Psoas muscle (tissue), 7 donors: ENCODE measurements at regions not wholly inside any gene's neighbourhood (a gene's known extent, or its start where the extent isn't known, plus 50 kb on each side); places are given as distances from the start of the nearest gene placed in this dataset.
A peak's percentile ranks its signal among the peaks of the same experiment; 100 is the strongest.

Experiments used
- ATAC-seq, 4 donors: fragments of 200-7000 bp; cut with Tn5 transposase; one replicate each; pipeline ENCODE4 v1.9.1; 2020; ENCODE audit warnings: moderate library complexity in 3 of 4, mild to moderate bottlenecking in 2 of 4
- DNase-seq, 2 donors: peaks; one replicate each; pipeline ENCODE4 v3.0.0-alpha.2; 2020
- H3K27ac ChIP-seq: fragments of 200-600 bp; one replicate; pipeline ENCODE4 v1.8.0; 2022
- H3K27me3 ChIP-seq, 3 donors: fragments of 200-600 bp in 1 of 3; one replicate each; pipeline versions ENCODE4 v1.6.1 to v1.8.0; 2013 to 2022; ENCODE audit warnings: low read length in 2 of 3, mild to moderate bottlenecking in 2 of 3, moderate library complexity in 1 of 3; ENCODE audit not compliant: insufficient read depth in 3 of 3
- H3K36me3 ChIP-seq, 2 donors: fragments of 200-600 bp in 1 of 2; one replicate each; pipeline versions ENCODE4 v1.6.1 to v1.8.0; 2013 to 2022; ENCODE audit warnings: low read depth in 1 of 2, mild to moderate bottlenecking in 1 of 2, moderate library complexity in 1 of 2; ENCODE audit not compliant: insufficient read depth in 1 of 2
- H3K4me1 ChIP-seq: fragments of 200-600 bp; one replicate; pipeline ENCODE4 v1.8.0; 2022
- H3K4me3 ChIP-seq: fragments of 200-600 bp; one replicate; pipeline ENCODE4 v1.8.0; 2022; ENCODE audit warnings: mild to moderate bottlenecking
- H3K9me3 ChIP-seq: fragments of 200-600 bp; one replicate; pipeline ENCODE4 v1.8.0; 2022
- WGBS, 3 donors: extraction: QIAGEN DNeasy Blood & Tissue Kit; methylation state at CpG; one replicate each; pipeline versions ENCODE4 v1.1.6 to v1.1.7; 2013; 5-methylcytosine and 5-hydroxymethylcytosine counted together
- intact Hi-C, 2 donors: fragments of 100-400 bp; cut with DNase I; formaldehyde crosslinking; loops; one replicate each; pipeline versions ENCODE4 v1.11.0 to v1.14.2; 2022
- TF ChIP-seq, protein P1 (sequence below): fragments of 200-600 bp; IDR thresholded peaks from one replicate; pipeline ENCODE4 v1.8.0; 2022; ENCODE audit warnings: antibody characterized with exemption
- donor health status: healthy with polysubstance abuse.
- donor health status: DM: no; HTN: no; CAD: no; lungs with moderate emphysema.
- donor health status: Bipolar disorder and iron deficiency.
- donor health status: healthy.
- donor health status: DM: yes; HTN: yes; CAD: no.
- donor health status: DM: no; HTN: no; CAD: no.
- donor health status: DM: yes; HTN: yes; CAD: no.

DNA sequence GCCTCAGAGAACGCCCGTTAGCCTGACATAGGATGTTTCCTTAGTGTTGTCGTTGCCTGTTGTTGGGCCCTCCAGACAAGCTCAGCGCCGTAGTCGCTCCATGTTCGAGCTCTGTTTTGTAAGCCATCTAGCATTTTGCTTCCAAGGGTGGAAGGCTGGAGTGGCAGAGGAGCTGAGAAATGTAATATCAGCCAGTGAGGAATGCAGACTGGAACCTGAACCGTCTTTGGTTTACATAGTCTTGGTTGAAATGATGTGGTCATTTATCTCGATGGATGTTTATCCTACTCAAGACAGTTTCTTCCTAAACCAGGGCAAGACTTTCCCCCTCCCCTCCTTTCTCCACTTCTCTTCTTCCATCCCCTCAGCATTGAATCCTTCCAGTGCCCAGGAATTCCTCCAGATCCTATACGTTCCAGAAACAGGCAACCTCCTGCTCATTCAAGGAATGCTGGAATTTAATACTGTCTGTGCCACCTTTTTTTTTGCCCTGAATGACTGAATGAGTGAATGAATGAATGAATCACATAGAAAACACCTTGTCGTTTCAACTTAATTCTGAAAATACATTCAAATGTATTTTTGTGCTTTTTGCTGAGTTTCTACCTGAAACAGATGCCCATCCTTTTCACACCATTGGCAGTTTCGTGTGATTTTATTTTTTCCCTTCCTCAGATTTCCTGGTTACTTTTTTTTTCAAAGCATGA lies 109.5 kb upstream of the MBNL2 start:
- intact Hi-C loops, result loop anchor here in 1 of 2 donors (10.0 kb wide), 1 partner anchor 312 kb away; no protein-coding TSS in a partner anchor
- DNase-seq (no peak), ATAC-seq (no peak)
- Histone ChIP-seq H3K4me3 (no peak overlapping the region), H3K9me3 (no peaks in the 10 kb centered on the region), H3K27ac (no peak overlapping the region), H3K27me3 (no peaks in the 10 kb centered on the region), H3K36me3 (no peaks in the 10 kb centered on the region), H3K4me1 (peaks cover 45% of the 10 kb centered on the region)
- TF ChIP-seq, protein P1, sequence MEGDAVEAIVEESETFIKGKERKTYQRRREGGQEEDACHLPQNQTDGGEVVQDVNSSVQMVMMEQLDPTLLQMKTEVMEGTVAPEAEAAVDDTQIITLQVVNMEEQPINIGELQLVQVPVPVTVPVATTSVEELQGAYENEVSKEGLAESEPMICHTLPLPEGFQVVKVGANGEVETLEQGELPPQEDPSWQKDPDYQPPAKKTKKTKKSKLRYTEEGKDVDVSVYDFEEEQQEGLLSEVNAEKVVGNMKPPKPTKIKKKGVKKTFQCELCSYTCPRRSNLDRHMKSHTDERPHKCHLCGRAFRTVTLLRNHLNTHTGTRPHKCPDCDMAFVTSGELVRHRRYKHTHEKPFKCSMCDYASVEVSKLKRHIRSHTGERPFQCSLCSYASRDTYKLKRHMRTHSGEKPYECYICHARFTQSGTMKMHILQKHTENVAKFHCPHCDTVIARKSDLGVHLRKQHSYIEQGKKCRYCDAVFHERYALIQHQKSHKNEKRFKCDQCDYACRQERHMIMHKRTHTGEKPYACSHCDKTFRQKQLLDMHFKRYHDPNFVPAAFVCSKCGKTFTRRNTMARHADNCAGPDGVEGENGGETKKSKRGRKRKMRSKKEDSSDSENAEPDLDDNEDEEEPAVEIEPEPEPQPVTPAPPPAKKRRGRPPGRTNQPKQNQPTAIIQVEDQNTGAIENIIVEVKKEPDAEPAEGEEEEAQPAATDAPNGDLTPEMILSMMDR, result no peak
- 74 to 81% (median 75%) methylated on average over 12 of the region's 12 CpGs for WGBS, 3 donors

GRCh38 chr13:97113231-97114001 lies 108.7 kb upstream of the MBNL2 start:
- no peak for ATAC-seq
- TF ChIP-seq, protein P1, result no peak
- intact Hi-C loops, result loop anchor here (2.0 to 10.0 kb wide), 2 partner anchors 99 to 311 kb away; no protein-coding TSS in a partner anchor
- 79 to 82% (median 81%) methylated on average over 7 of the region's 7 CpGs for WGBS, 3 donors
- no peaks in the 10 kb centered on the region for H3K36me3 ChIP-seq
- DNase-seq, result no peak
- no peaks in the 10 kb centered on the region for H3K27me3 ChIP-seq
- H3K4me3 ChIP-seq, result no peak overlapping the region
- no peak overlapping the region for H3K27ac ChIP-seq
- peaks cover 45% of the 10 kb centered on the region for H3K4me1 ChIP-seq
- H3K9me3 ChIP-seq, result no peaks in the 10 kb centered on the region

DNA sequence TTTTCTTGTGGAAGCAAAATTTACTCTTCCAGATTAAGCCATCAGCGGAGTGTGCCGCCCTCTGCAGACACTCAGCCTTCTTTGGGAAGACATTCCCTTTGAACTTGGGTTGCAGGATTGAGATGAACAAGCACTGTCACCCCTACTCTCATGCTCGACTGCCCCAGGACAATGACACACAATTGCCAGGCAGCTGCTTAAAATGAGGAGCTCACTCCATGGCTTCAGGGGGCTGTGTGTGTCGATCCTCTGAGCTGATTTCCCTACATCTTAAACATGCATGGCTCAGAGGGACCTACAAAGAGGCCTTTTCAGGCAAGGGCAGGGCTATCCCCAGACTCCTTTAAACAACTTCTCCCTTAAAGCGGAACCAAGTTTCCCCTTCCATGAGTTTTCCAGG lies 107.5 kb upstream of the MBNL2 start:
- peaks cover 43% of the 10 kb centered on the region for H3K4me1 ChIP-seq
- no peaks in the 10 kb centered on the region for H3K36me3 ChIP-seq
- TF ChIP-seq, protein P1, result no peak
- no peak overlapping the region for H3K4me3 ChIP-seq
- DNase-seq (no peak), ATAC-seq (no peak)
- H3K27ac ChIP-seq, result no peak overlapping the region
- intact Hi-C loops, result loop anchor here (2.0 to 10.0 kb wide), 2 partner anchors 98 to 310 kb away; no protein-coding TSS in a partner anchor
- 73 to 80% (median 78%) methylated on average over 5 of the region's 5 CpGs for WGBS, 3 donors
- no peaks in the 10 kb centered on the region for H3K27me3 ChIP-seq
- no peaks in the 10 kb centered on the region for H3K9me3 ChIP-seq

- 61 to 82% (median 63%) methylated on average over 1 of the region's 1 CpG for WGBS, 3 donors
- no peaks in the 10 kb centered on the region for H3K9me3 ChIP-seq
- intact Hi-C loops, result loop anchor here in 1 of 2 donors (10.0 kb wide), 1 partner anchor 308 kb away; no protein-coding TSS in a partner anchor
- H3K4me1 ChIP-seq, result peaks cover 43% of the 10 kb centered on the region
- no peaks in the 10 kb centered on the region for H3K36me3 ChIP-seq
- peak; percentile 82 to 92 (median 90) for ATAC-seq
- H3K4me3 ChIP-seq, result no peak overlapping the region
- H3K27me3 ChIP-seq, result no peaks in the 10 kb centered on the region
- TF ChIP-seq, protein P1, result no peak
- H3K27ac ChIP-seq, result peak overlapping the region; percentile 42
- DNase-seq, result no peak
Measured at GRCh38 chr13:97116754-97117153, 105.4 kb upstream of the MBNL2 start.
